OCI-LY7 (cell line): ENCODE measurements at regions not wholly inside any gene's neighbourhood (a gene's known extent, or its start where the extent isn't known, plus 50 kb on each side); places are given as distances from the start of the nearest gene placed in this dataset.

Experiments used
- CTCF ChIP-seq: fragments of 200-600 bp; sonication (generic); conservative IDR thresholded peaks from 2 replicates; pipeline ENCODE4 v1.5.1; 2014; ENCODE audit warnings: mild to moderate bottlenecking, antibody characterized with exemption, low read length, moderate library complexity, mixed read lengths
- EZH2phosphoT487 ChIP-seq: fragments of 200-600 bp; sonication (generic); IDR thresholded peaks from 2 replicates; pipeline ENCODE4 v1.6.1; 2018; ENCODE audit warnings: low read depth, borderline replicate concordance, mild to moderate bottlenecking, mixed run types, antibody characterized with exemption, low read length, moderate library complexity, mixed read lengths

- no peak for TF ChIP-seq EZH2phosphoT487
- TF ChIP-seq CTCF: no peak
Observed at GRCh38 chr11:11779975-11780374, 61.8 kb upstream of the USP47 start.
